ENCODE measurements at regions not wholly inside any gene's neighbourhood (a gene's known extent, or its start where the extent isn't known, plus 50 kb on each side); places are given as distances from the start of the nearest gene placed in this dataset.

DNA sequence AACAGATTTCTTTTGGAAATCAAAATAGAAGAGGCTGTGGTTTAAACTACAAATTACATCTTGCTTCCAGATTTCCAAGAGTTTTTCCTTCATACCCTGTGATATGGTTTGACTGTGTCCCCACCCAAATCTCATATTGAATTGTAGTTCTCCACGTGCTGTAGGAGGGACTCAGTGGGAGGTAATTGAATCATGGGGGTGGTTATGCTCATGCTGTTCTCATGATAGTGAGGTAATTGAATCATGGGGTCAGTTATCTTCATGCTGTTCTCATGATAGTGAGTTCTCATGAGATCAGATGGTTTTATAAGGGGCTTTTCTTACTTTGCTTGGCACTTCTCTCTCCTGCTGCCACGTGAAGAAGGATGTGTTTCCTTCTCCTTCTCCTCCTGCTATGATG lies 687.0 kb upstream of the ZNF608 start:
- intact Hi-C loops (cut with DNase I; ENCODE audit: low total_unique reads) = no loop called here
- Histone ChIP-seq H3K27ac (no peak overlapping the region), H3K9me3 (no peaks in the 10 kb centered on the region), H3K4me3 (no peak overlapping the region), H3K4me1 (no peaks in the 10 kb centered on the region), H3K36me3 (no peaks in the 10 kb centered on the region), H3K27me3 (no peaks in the 10 kb centered on the region)
- TF ChIP-seq, protein P1, sequence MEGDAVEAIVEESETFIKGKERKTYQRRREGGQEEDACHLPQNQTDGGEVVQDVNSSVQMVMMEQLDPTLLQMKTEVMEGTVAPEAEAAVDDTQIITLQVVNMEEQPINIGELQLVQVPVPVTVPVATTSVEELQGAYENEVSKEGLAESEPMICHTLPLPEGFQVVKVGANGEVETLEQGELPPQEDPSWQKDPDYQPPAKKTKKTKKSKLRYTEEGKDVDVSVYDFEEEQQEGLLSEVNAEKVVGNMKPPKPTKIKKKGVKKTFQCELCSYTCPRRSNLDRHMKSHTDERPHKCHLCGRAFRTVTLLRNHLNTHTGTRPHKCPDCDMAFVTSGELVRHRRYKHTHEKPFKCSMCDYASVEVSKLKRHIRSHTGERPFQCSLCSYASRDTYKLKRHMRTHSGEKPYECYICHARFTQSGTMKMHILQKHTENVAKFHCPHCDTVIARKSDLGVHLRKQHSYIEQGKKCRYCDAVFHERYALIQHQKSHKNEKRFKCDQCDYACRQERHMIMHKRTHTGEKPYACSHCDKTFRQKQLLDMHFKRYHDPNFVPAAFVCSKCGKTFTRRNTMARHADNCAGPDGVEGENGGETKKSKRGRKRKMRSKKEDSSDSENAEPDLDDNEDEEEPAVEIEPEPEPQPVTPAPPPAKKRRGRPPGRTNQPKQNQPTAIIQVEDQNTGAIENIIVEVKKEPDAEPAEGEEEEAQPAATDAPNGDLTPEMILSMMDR (IDR thresholded peaks at IDR 0.05) = no peak
- DNase-seq = no peak

DNA sequence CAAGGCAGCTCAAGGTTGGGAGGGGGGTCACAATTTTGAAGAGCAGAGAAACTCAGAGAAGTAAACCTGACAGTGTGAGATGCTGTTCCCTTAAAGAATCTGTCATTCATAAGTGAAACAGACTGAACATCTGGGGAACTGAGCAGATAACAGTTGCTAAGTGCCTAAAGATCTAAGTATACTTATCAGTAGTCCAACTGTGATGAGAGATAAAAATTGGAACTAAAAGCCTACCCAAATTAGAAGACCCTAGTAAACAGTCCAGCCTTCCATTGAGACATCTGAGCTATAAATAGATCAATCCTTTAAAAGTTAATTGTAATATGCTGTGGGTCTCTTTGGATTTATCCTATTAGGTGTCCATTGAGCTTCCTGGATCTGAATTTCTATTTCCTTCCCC lies 692.8 kb upstream of the ZNF608 start:
- Histone ChIP-seq H3K27ac (no peak overlapping the region), H3K4me3 (no peak overlapping the region), H3K9me3 (no peaks in the 10 kb centered on the region), H3K36me3 (no peaks in the 10 kb centered on the region), H3K4me1 (no peaks in the 10 kb centered on the region), H3K27me3 (no peaks in the 10 kb centered on the region)
- intact Hi-C loops (cut with DNase I; ENCODE audit: low total_unique reads) = no loop called here
- no peak for DNase-seq
- TF ChIP-seq POLR2A (IDR thresholded peaks at IDR 0.05) = no peak
- TF ChIP-seq, protein P1 (IDR thresholded peaks at IDR 0.05) = no peak

DNA sequence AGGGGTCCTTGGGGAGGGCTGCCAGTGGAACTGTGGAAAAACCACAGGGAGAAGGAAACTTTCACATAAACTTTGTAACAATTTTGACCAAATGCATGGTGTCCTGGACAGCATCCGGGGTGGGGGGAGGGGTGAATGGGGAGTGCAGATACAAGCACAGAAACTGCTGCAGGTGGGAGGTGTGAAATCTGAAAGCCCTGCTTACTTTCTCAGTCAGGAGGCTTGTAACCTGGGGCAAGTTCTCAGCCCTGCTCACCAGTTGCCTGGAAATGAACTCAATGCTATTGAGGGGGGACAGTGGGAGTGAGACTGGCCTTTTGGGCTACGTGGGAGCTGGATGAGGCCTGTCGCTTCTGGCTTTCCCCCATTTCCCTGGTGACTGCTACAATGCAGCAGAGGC lies 694.5 kb upstream of the ZNF608 start:
- no peaks in the 10 kb centered on the region for H3K36me3 ChIP-seq
- H3K27ac ChIP-seq = no peak overlapping the region
- DNase-seq = no peak
- intact Hi-C loops (cut with DNase I; ENCODE audit: low total_unique reads) = no loop called here
- no peaks in the 10 kb centered on the region for H3K4me1 ChIP-seq
- H3K9me3 ChIP-seq = no peaks in the 10 kb centered on the region
- TF ChIP-seq, protein P1 (IDR thresholded peaks at IDR 0.05) = no peak
- TF ChIP-seq POLR2A (IDR thresholded peaks at IDR 0.05) = no peak
- no peaks in the 10 kb centered on the region for H3K27me3 ChIP-seq
- no peak overlapping the region for H3K4me3 ChIP-seq

DNA sequence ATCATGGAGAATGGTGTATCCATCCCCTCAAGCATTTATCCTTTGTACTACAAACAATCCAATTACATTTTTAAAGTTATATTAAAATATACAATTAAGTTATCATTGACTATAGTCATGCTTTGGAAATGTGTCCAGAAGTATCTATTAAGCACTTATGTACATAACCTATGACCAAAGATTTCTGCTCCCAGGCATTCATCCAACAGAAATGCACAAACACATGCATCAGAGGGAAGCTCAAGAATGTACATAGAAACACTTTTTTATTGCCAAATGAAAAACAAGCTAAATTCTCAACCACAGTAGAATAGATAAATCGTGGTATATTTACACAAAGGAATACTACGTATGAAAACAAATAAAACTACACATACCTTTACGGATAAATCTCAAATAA lies 700.5 kb upstream of the ZNF608 start:
- no peak overlapping the region for H3K27ac ChIP-seq
- H3K4me3 ChIP-seq = no peak overlapping the region
- DNase-seq = no peak
- H3K36me3 ChIP-seq = no peaks in the 10 kb centered on the region
- no peaks in the 10 kb centered on the region for H3K27me3 ChIP-seq
- intact Hi-C loops (cut with DNase I; ENCODE audit: low total_unique reads) = no loop called here
- no peak for TF ChIP-seq POLR2A (IDR thresholded peaks at IDR 0.05)
- TF ChIP-seq, protein P1 (IDR thresholded peaks at IDR 0.05) = no peak
- no peaks in the 10 kb centered on the region for H3K4me1 ChIP-seq
- no peaks in the 10 kb centered on the region for H3K9me3 ChIP-seq

DNA sequence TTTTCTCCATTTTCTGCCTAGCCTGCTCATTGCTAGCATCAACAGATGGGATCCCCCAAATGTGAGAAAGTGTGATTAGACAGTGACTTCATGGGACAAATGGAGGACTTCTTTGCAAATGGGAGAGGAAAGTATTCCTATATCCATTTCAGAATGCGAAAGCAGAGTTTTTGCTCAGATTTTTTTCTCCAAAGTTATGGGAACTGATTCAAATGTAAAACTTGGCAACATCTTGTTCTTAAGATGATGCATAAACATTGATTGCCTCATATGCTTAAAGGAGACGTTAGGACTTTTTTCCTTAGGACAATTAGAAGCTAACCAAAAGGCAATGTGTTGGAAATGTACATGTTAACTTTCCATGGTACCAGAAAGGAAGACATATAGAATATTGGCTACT lies 704.3 kb upstream of the ZNF608 start:
- H3K9me3 ChIP-seq = no peaks in the 10 kb centered on the region
- no peak for DNase-seq
- no peak overlapping the region for H3K27ac ChIP-seq
- H3K27me3 ChIP-seq = no peaks in the 10 kb centered on the region
- H3K4me3 ChIP-seq = no peak overlapping the region
- no peaks in the 10 kb centered on the region for H3K4me1 ChIP-seq
- H3K36me3 ChIP-seq = no peaks in the 10 kb centered on the region
- intact Hi-C loops (cut with DNase I; ENCODE audit: low total_unique reads) = no loop called here
- no peak for TF ChIP-seq POLR2A (IDR thresholded peaks at IDR 0.05)
- TF ChIP-seq, protein P1 (IDR thresholded peaks at IDR 0.05) = no peak
